ENCODE measurements at regions not wholly inside any gene's neighbourhood (a gene's known extent, or its start where the extent isn't known, plus 50 kb on each side); places are given as distances from the start of the nearest gene placed in this dataset.

DNA sequence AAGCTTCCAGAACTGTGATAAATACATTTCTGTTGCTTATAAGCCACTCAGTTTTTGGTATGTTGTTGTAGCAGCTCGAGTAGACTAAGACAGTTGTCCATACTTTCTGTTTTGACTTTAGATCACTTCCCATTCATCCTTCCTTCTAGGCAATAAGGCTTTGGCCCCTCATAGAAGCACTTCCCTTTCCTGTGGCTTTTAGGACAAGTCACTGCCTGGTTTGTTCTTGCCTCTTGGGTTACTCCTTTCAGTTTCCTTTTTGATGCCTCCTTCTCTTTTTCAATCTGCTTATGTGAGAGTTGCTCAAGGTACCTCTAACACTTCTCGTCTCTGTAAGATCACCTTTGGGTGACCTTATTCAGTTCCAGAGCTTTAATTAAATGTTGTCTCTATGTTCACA is 72.4 kb upstream of the NTRK2 start:
- TF ChIP-seq, protein P1, sequence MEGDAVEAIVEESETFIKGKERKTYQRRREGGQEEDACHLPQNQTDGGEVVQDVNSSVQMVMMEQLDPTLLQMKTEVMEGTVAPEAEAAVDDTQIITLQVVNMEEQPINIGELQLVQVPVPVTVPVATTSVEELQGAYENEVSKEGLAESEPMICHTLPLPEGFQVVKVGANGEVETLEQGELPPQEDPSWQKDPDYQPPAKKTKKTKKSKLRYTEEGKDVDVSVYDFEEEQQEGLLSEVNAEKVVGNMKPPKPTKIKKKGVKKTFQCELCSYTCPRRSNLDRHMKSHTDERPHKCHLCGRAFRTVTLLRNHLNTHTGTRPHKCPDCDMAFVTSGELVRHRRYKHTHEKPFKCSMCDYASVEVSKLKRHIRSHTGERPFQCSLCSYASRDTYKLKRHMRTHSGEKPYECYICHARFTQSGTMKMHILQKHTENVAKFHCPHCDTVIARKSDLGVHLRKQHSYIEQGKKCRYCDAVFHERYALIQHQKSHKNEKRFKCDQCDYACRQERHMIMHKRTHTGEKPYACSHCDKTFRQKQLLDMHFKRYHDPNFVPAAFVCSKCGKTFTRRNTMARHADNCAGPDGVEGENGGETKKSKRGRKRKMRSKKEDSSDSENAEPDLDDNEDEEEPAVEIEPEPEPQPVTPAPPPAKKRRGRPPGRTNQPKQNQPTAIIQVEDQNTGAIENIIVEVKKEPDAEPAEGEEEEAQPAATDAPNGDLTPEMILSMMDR (IDR thresholded peaks at IDR 0.05): no peak
- TF ChIP-seq CBX8 (IDR thresholded peaks at IDR 0.05) (no peak), RFX5 (IDR thresholded peaks at IDR 0.05) (no peak)

Data from A549 (cell line).